Fibroblast of the conjunctiva (primary cell): ENCODE measurements at regions not wholly inside any gene's neighbourhood (a gene's known extent, or its start where the extent isn't known, plus 50 kb on each side); places are given as distances from the start of the nearest gene placed in this dataset.

Experiments used
- DNase-seq: peaks from one replicate; pipeline ENCODE4 v3.0.0-alpha.2; 2010; ENCODE audit warnings: low read depth

- DNase-seq = no peak
Measured at GRCh38 chr5:16013334-16014065, 166.1 kb downstream of the MARCHF11 start.

DNA sequence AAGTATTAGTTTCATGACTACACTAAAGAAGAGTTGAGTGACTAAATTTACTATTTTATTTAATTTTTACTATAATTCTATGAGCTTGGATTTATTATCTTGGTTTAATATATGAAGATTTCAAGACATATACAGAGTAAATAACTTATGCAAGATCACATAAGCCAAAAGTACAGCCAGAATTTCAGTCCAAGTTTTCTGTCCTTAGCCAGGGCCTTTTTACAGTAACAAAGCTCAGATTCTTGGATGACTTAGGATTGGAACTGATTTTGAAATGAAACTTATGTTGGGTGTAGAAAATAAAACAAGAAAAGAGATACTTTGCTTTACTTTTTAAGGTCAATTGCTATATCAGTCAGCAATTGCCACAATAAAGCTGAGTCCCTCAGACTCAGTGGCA is 170.3 kb downstream of the MARCHF11 start:
- DNase-seq = no peak

- DNase-seq = no peak
Measured at GRCh38 chr5:16007750-16008415, 171.7 kb downstream of the MARCHF11 start.

DNA sequence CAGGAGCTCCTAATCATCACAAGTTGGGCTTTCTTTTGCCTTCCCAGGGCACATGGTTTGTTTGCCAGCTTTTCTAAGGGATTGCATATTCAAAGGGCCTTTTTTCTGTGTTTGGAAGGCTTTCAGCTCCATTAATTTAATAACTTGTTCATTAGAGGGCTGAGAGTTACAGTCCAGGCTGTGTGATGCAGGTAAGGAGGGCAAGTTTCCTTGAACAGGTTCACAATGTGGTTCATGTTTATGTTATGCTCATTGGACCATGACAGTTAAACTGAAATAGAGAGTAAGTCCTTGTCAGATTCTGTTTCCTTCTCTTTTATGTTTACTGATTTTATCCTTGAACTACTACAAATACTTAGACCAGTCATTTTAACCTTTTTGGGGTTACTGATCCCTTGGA is 174.4 kb downstream of the MARCHF11 start:
- DNase-seq = no peak

DNA sequence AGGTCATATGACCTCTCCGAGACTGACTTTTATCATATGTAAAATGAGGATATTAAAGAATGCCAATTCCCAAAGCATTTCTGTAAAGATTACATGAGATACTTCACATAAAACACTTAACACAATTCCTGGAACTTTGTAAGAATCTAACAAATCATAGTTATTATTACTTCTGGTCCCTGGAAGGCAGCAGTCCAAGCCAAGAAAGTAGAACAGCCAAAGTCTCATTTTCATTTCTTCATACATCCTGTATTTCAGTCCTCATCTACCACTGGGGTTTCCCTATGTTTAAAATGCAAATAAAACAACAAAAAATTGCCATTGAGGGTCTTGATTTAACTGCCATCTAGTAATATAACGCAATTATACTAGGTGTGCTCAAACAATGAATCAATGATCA is 179.5 kb downstream of the MARCHF11 start:
- no peak for DNase-seq

- DNase-seq = peak; percentile 24
Measured at GRCh38 chr5:15995341-15996052, 184.1 kb downstream of the MARCHF11 start.

GRCh38 chr5:15993919-15994318 is 185.7 kb downstream of the MARCHF11 start:
- no peak for DNase-seq

DNA sequence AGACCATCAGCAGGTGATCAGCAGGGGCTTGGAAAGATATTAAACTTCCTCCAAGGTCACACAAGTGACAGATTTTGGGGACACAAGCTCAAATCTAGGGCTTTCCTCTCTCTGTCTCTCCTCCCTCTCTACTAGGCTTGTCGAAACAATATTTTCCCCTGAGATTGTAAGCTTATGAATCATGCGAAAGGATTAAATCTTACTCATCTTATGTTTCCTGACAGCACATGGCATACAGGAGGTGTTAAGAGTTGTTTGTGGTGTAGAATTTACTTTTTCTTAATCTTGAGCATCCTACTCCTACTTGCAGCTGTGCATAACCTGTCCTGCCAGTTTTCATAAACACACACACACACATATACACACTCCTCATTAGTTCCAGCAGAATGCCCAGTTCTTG is 186.3 kb downstream of the MARCHF11 start:
- peak; percentile 21 for DNase-seq

DNA sequence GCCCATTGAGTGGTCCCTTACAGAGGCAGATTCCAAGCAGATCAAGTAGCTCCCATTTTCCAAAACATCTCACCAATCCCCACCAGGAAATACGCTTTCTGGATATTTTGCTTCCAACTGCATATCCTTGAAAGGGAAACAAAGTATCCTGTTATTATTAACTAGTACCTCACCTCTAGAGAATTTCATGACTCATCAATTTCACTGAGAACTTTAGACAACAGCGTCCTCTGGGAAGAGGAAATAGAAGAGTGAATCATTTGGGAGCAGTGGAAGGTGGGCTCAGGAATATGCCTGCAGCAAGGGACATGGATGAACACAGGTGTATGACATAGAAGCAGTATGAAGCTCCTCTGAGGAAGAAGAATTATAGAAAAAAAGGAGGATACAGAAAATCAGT is 186.7 kb downstream of the MARCHF11 start:
- DNase-seq = no peak

DNA sequence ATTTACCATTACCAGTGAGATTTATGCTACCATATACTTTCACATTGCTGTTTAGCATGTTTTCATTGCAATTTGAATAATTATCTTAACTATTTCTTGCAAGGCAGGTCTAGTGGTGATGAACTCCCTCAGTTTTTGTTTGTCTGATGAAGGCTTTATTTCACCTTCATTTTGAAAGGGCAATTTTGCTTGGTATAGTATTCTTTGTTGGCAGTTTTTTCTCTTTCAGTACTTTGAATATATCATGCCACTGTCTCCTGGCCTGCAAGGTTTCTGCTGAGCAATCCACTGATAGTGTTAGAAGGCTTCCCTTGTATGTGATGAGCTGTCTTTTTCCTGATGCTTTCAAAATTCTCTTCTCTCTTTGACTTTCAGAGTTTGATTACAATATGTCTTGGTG is 188.0 kb downstream of the MARCHF11 start:
- no peak for DNase-seq
